ENCODE measurements at regions not wholly inside any gene's neighbourhood (a gene's known extent, or its start where the extent isn't known, plus 50 kb on each side); places are given as distances from the start of the nearest gene placed in this dataset.

DNA sequence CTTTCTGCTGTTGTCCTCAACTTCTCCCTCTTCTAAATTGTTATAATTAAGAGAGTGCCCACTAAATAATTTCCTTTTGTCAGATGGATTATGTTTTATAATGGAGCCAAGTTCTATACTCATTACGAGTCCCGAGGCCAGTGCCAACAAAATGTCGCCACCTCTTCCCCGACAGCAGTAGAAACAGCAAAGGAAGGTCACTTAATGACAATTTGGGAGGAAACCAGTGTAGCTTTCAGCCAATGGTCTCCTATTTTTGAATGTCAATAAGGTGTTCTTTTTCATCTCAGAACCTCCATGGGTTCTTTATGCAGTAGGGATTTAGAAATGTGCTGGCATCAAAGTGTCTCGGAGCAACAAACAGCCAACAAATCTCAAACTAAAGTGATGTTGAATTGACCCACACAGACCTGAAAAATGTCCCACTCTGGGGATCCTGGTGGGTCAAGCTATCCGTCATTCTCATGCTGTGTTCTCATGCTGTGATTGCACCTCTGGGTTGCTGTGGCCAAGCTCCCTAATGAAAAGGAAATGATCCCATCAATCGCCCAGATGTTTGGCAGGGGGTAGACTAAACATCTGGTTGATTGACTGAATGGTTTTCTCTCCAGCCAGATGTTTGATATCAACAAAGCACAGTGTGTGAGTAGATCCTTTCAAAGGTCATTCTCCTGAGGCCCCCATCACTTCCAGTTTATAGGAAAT, 291.9 kb downstream of the DMAC1 start:
- no peak overlapping the region for H3K27ac ChIP-seq (ENCODE audit: low read depth, low read length, poor library complexity, severe bottlenecking)
- H3K36me3 ChIP-seq (ENCODE audit: insufficient read depth, low read length) = no peaks in the 10 kb centered on the region
- H4K20me1 ChIP-seq (ENCODE audit: insufficient read depth, low read length) = no peaks in the 10 kb centered on the region
- no peak overlapping the region for H3K9ac ChIP-seq (ENCODE audit: low read length)
- no peaks in the 10 kb centered on the region for H3F3A ChIP-seq (ENCODE audit: insufficient read depth, low read length)
- H3K9me3 ChIP-seq (ENCODE audit: low read length) = no peaks in the 10 kb centered on the region
- no peaks in the 10 kb centered on the region for H3K9me2 ChIP-seq (ENCODE audit: low read depth, low read length)
- no peaks in the 10 kb centered on the region for H3K27me3 ChIP-seq (ENCODE audit: insufficient read depth, low read length)
- TF ChIP-seq, protein P1, sequence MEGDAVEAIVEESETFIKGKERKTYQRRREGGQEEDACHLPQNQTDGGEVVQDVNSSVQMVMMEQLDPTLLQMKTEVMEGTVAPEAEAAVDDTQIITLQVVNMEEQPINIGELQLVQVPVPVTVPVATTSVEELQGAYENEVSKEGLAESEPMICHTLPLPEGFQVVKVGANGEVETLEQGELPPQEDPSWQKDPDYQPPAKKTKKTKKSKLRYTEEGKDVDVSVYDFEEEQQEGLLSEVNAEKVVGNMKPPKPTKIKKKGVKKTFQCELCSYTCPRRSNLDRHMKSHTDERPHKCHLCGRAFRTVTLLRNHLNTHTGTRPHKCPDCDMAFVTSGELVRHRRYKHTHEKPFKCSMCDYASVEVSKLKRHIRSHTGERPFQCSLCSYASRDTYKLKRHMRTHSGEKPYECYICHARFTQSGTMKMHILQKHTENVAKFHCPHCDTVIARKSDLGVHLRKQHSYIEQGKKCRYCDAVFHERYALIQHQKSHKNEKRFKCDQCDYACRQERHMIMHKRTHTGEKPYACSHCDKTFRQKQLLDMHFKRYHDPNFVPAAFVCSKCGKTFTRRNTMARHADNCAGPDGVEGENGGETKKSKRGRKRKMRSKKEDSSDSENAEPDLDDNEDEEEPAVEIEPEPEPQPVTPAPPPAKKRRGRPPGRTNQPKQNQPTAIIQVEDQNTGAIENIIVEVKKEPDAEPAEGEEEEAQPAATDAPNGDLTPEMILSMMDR (IDR thresholded peaks at IDR 0.05; ENCODE audit: low read length) = no peak
- no peak for TF ChIP-seq EZH2 (IDR thresholded peaks at IDR 0.05; ENCODE audit: borderline replicate concordance, low read length)
- H2AFZ ChIP-seq (ENCODE audit: low read length) = no peak overlapping the region
- no peak overlapping the region for H3K4me2 ChIP-seq (ENCODE audit: low read length)
- H3K4me1 ChIP-seq (ENCODE audit: insufficient read depth, low read length, severe bottlenecking) = no peaks in the 10 kb centered on the region
- no peak overlapping the region for H3K4me3 ChIP-seq (ENCODE audit: low read depth, low read length, poor library complexity, severe bottlenecking)
- no peaks in the 10 kb centered on the region for H3K79me2 ChIP-seq (ENCODE audit: insufficient read depth, low read length)

DNA sequence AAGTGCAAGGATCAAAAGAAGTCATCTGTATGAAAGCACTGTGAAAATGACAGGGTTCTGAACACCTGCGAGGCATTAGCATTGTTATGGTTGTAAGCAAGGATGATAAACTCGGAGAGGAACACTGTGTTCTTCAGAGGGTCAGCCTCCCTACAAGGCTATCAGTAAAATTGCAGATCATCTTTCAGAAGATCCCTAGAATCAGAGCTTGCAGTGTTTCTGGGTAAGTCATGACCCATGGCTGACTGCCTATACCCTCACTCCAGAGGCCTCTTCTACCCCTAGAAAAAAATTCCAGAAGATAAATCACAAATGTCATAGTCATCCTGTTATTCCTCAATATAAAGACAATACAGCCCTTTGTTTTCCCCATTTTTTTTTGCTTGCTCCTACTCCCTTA, 292.6 kb downstream of the DMAC1 start:
- no peak overlapping the region for H2AFZ ChIP-seq (ENCODE audit: low read length)
- no peak overlapping the region for H3K4me3 ChIP-seq (ENCODE audit: low read depth, low read length, poor library complexity, severe bottlenecking)
- H3K4me2 ChIP-seq (ENCODE audit: low read length) = no peak overlapping the region
- H3K9me3 ChIP-seq (ENCODE audit: low read length) = no peaks in the 10 kb centered on the region
- H3K27me3 ChIP-seq (ENCODE audit: insufficient read depth, low read length) = no peaks in the 10 kb centered on the region
- H3K9me2 ChIP-seq (ENCODE audit: low read depth, low read length) = no peaks in the 10 kb centered on the region
- H3K4me1 ChIP-seq (ENCODE audit: insufficient read depth, low read length, severe bottlenecking) = no peaks in the 10 kb centered on the region
- no peak overlapping the region for H3K9ac ChIP-seq (ENCODE audit: low read length)
- H3K79me2 ChIP-seq (ENCODE audit: insufficient read depth, low read length) = no peaks in the 10 kb centered on the region
- H3K36me3 ChIP-seq (ENCODE audit: insufficient read depth, low read length) = no peaks in the 10 kb centered on the region
- no peaks in the 10 kb centered on the region for H4K20me1 ChIP-seq (ENCODE audit: insufficient read depth, low read length)
- no peak overlapping the region for H3K27ac ChIP-seq (ENCODE audit: low read depth, low read length, poor library complexity, severe bottlenecking)
- H3F3A ChIP-seq (ENCODE audit: insufficient read depth, low read length) = no peaks in the 10 kb centered on the region
- TF ChIP-seq EZH2 (IDR thresholded peaks at IDR 0.05; ENCODE audit: borderline replicate concordance, low read length) = no peak
- TF ChIP-seq, protein P1 (IDR thresholded peaks at IDR 0.05; ENCODE audit: low read length) = no peak

DNA sequence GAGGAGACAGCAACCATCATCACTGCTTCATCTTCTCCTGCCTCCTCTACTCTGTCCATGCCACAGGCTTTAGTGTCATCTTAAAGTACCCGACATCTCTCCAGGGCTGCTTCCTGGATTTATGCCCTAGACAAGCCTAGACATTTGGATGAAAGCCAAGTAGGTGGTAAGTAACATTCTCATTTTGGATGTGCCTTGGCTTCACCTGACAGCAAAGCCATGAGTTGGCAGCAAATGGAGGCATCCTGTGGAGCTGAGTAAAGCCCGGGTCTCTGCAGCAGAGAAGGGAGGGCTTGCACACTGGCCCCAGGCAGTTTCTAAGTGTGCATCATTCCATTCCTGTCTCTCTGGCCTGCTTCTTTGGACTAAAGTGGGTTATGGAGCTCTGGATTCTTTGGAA, 299.1 kb downstream of the DMAC1 start:
- H3K4me1 ChIP-seq (ENCODE audit: insufficient read depth, low read length, severe bottlenecking) = no peaks in the 10 kb centered on the region
- TF ChIP-seq EZH2 (IDR thresholded peaks at IDR 0.05; ENCODE audit: borderline replicate concordance, low read length) = no peak
- TF ChIP-seq, protein P1 (IDR thresholded peaks at IDR 0.05; ENCODE audit: low read length) = no peak
- H3K9ac ChIP-seq (ENCODE audit: low read length) = no peak overlapping the region
- no peak overlapping the region for H3K27ac ChIP-seq (ENCODE audit: low read depth, low read length, poor library complexity, severe bottlenecking)
- no peak overlapping the region for H3K4me3 ChIP-seq (ENCODE audit: low read depth, low read length, poor library complexity, severe bottlenecking)
- H4K20me1 ChIP-seq (ENCODE audit: insufficient read depth, low read length) = no peaks in the 10 kb centered on the region
- no peaks in the 10 kb centered on the region for H3K9me2 ChIP-seq (ENCODE audit: low read depth, low read length)
- H3K79me2 ChIP-seq (ENCODE audit: insufficient read depth, low read length) = no peaks in the 10 kb centered on the region
- H3K27me3 ChIP-seq (ENCODE audit: insufficient read depth, low read length) = no peaks in the 10 kb centered on the region
- H3K36me3 ChIP-seq (ENCODE audit: insufficient read depth, low read length) = no peaks in the 10 kb centered on the region
- no peaks in the 10 kb centered on the region for H3K9me3 ChIP-seq (ENCODE audit: low read length)
- no peak overlapping the region for H3K4me2 ChIP-seq (ENCODE audit: low read length)
- no peak overlapping the region for H2AFZ ChIP-seq (ENCODE audit: low read length)
- H3F3A ChIP-seq (ENCODE audit: insufficient read depth, low read length) = no peaks in the 10 kb centered on the region
